ENCODE measurements at regions not wholly inside any gene's neighbourhood (a gene's known extent, or its start where the extent isn't known, plus 50 kb on each side); places are given as distances from the start of the nearest gene placed in this dataset.

- Histone ChIP-seq H3K4me3 (no peak overlapping the region), H3K27ac (no peak overlapping the region), H3K4me1 (no peaks in the 10 kb centered on the region), H3K9me3 (no peaks in the 10 kb centered on the region), H3K36me3 (no peaks in the 10 kb centered on the region), H3K27me3 (no peaks in the 10 kb centered on the region)
- DNase-seq (ENCODE audit: low spot score in 2 of 2) = no peak
- intact Hi-C loops (cut with DNase I) = no loop called here
- TF ChIP-seq CTCF (IDR thresholded peaks at IDR 0.05) = no peak
Measured at GRCh38 chr14:56528927-56529326, 50.7 kb upstream of the TMEM260 start.
